Dendritic cell treated with granulocyte-macrophage colony-stimulating factor and Interleukin-4, amounts not matched to agents 40 ng/mL and 50 ng/mL, for 4 days (primary cell): ENCODE measurements at regions not wholly inside any gene's neighbourhood (a gene's known extent, or its start where the extent isn't known, plus 50 kb on each side); places are given as distances from the start of the nearest gene placed in this dataset.
"Not testable (repeated sequence)": the region's sequence is repeated elsewhere in the genome, so short reads cannot be mapped to it uniquely, and the experiment has no call there.

Source experiments
- H3K27ac Mint-ChIP-seq: one replicate; pipeline ENCODE4 v1.8.0; 2022; ENCODE audit warnings: mild to moderate bottlenecking, mixed read lengths
- H3K27me3 Mint-ChIP-seq: one replicate; pipeline ENCODE4 v1.8.0; 2022; ENCODE audit warnings: mild to moderate bottlenecking, mixed read lengths
- H3K36me3 Mint-ChIP-seq: one replicate; pipeline ENCODE4 v1.8.0; 2022; ENCODE audit warnings: low read depth, mixed read lengths
- H3K4me1 Mint-ChIP-seq: one replicate; pipeline ENCODE4 v1.8.0; 2022; ENCODE audit warnings: low read depth, mixed read lengths
- H3K4me3 Mint-ChIP-seq: one replicate; pipeline ENCODE4 v1.8.0; 2022; ENCODE audit warnings: mild to moderate bottlenecking, moderate library complexity, mixed read lengths
- H3K9me3 Mint-ChIP-seq: one replicate; pipeline ENCODE4 v1.8.0; 2022; ENCODE audit warnings: mixed read lengths
- intact Hi-C: fragments of 100-400 bp; cut with micrococcal nuclease; formaldehyde crosslinking; loops from one replicate; pipeline ENCODE4 v1.15.0; 2022

- no peak overlapping the region for H3K4me3 Mint-ChIP-seq
- no peaks in the 10 kb centered on the region for H3K36me3 Mint-ChIP-seq
- H3K9me3 Mint-ChIP-seq: peaks cover 28% of the 10 kb centered on the region
- H3K27me3 Mint-ChIP-seq: peaks cover 12% of the 10 kb centered on the region
- intact Hi-C loops: no loop called here
- H3K27ac Mint-ChIP-seq: no peak overlapping the region
- H3K4me1 Mint-ChIP-seq: no peaks in the 10 kb centered on the region
Measured at GRCh38 chr11:112705148-112705547, 256.1 kb upstream of the NCAM1 start.

- intact Hi-C loops: no loop called here
- Mint-ChIP-seq H3K4me1 (no peaks in the 10 kb centered on the region), H3K36me3 (no peaks in the 10 kb centered on the region), H3K27ac (no peak overlapping the region), H3K4me3 (no peak overlapping the region), H3K27me3 (peaks cover 10% of the 10 kb centered on the region), H3K9me3 (peaks cover 24% of the 10 kb centered on the region)
Measured at GRCh38 chr11:112706863-112707262, 254.4 kb upstream of the NCAM1 start.

- intact Hi-C loops, H3K4me3 Mint-ChIP-seq, H3K9me3 Mint-ChIP-seq, H3K36me3 Mint-ChIP-seq, H3K4me1 Mint-ChIP-seq, H3K27ac Mint-ChIP-seq: not testable (repeated sequence)
- peaks cover 21% of the 10 kb centered on the region for H3K27me3 Mint-ChIP-seq
Measured at GRCh38 chr11:112714340-112714739, 246.9 kb upstream of the NCAM1 start.

- Mint-ChIP-seq H3K4me1 (no peaks in the 10 kb centered on the region), H3K4me3 (no peak overlapping the region), H3K36me3 (no peaks in the 10 kb centered on the region), H3K27me3 (peaks cover 15% of the 10 kb centered on the region), H3K9me3 (no peaks in the 10 kb centered on the region), H3K27ac (no peak overlapping the region)
- intact Hi-C loops: no loop called here
Measured at GRCh38 chr11:112715056-112715455, 246.2 kb upstream of the NCAM1 start.

GRCh38 chr11:112718483-112718882, 242.7 kb upstream of the NCAM1 start:
- intact Hi-C loops: no loop called here
- H3K27ac Mint-ChIP-seq: no peak overlapping the region
- H3K4me3 Mint-ChIP-seq: no peak overlapping the region
- no peaks in the 10 kb centered on the region for H3K36me3 Mint-ChIP-seq
- H3K27me3 Mint-ChIP-seq: peaks cover 21% of the 10 kb centered on the region
- no peaks in the 10 kb centered on the region for H3K4me1 Mint-ChIP-seq
- no peaks in the 10 kb centered on the region for H3K9me3 Mint-ChIP-seq

GRCh38 chr11:112719736-112720525, 241.3 kb upstream of the NCAM1 start:
- Mint-ChIP-seq H3K4me1 (no peaks in the 10 kb centered on the region), H3K9me3 (no peaks in the 10 kb centered on the region), H3K27ac (no peak overlapping the region), H3K36me3 (no peaks in the 10 kb centered on the region), H3K27me3 (peaks cover 18% of the 10 kb centered on the region), H3K4me3 (no peak overlapping the region)
- intact Hi-C loops: no loop called here

- H3K27ac Mint-ChIP-seq: no peak overlapping the region
- H3K9me3 Mint-ChIP-seq: no peaks in the 10 kb centered on the region
- H3K4me1 Mint-ChIP-seq: peaks cover 7% of the 10 kb centered on the region
- no peak overlapping the region for H3K4me3 Mint-ChIP-seq
- intact Hi-C loops: no loop called here
- H3K27me3 Mint-ChIP-seq: peaks cover 19% of the 10 kb centered on the region
- H3K36me3 Mint-ChIP-seq: no peaks in the 10 kb centered on the region
Measured at GRCh38 chr11:112722148-112722547, 239.1 kb upstream of the NCAM1 start.

GRCh38 chr11:112722876-112723275, 238.3 kb upstream of the NCAM1 start:
- peaks cover 17% of the 10 kb centered on the region for H3K27me3 Mint-ChIP-seq
- no peaks in the 10 kb centered on the region for H3K36me3 Mint-ChIP-seq
- H3K27ac Mint-ChIP-seq: no peak overlapping the region
- intact Hi-C loops: no loop called here
- peaks cover 12% of the 10 kb centered on the region for H3K4me1 Mint-ChIP-seq
- H3K4me3 Mint-ChIP-seq: no peak overlapping the region
- no peaks in the 10 kb centered on the region for H3K9me3 Mint-ChIP-seq

GRCh38 chr11:112723676-112724495, 237.3 kb upstream of the NCAM1 start:
- Mint-ChIP-seq H3K4me3 (no peak overlapping the region), H3K9me3 (no peaks in the 10 kb centered on the region), H3K27ac (no peak overlapping the region), H3K27me3 (peaks cover 17% of the 10 kb centered on the region), H3K36me3 (no peaks in the 10 kb centered on the region), H3K4me1 (peaks cover 12% of the 10 kb centered on the region)
- intact Hi-C loops: no loop called here

GRCh38 chr11:112724496-112724790, 236.8 kb upstream of the NCAM1 start:
- Mint-ChIP-seq H3K4me1 (peaks cover 12% of the 10 kb centered on the region), H3K4me3 (no peak overlapping the region), H3K9me3 (no peaks in the 10 kb centered on the region), H3K36me3 (no peaks in the 10 kb centered on the region), H3K27me3 (peaks cover 17% of the 10 kb centered on the region), H3K27ac (no peak overlapping the region)
- intact Hi-C loops: no loop called here

GRCh38 chr11:112725636-112726035, 235.6 kb upstream of the NCAM1 start:
- Mint-ChIP-seq H3K27me3 (peaks cover 17% of the 10 kb centered on the region), H3K27ac (no peak overlapping the region), H3K36me3 (no peaks in the 10 kb centered on the region), H3K4me1 (peaks cover 12% of the 10 kb centered on the region), H3K4me3 (no peak overlapping the region), H3K9me3 (no peaks in the 10 kb centered on the region)
- intact Hi-C loops: no loop called here

GRCh38 chr11:112727341-112727841, 233.8 kb upstream of the NCAM1 start:
- no peaks in the 10 kb centered on the region for H3K36me3 Mint-ChIP-seq
- intact Hi-C loops: no loop called here
- no peak overlapping the region for H3K27ac Mint-ChIP-seq
- peaks cover 14% of the 10 kb centered on the region for H3K27me3 Mint-ChIP-seq
- peaks cover 12% of the 10 kb centered on the region for H3K4me1 Mint-ChIP-seq
- H3K9me3 Mint-ChIP-seq: no peaks in the 10 kb centered on the region
- no peak overlapping the region for H3K4me3 Mint-ChIP-seq

- Mint-ChIP-seq H3K9me3 (no peaks in the 10 kb centered on the region), H3K27ac (no peak overlapping the region), H3K27me3 (peaks cover 11% of the 10 kb centered on the region), H3K4me1 (peaks cover 12% of the 10 kb centered on the region), H3K36me3 (no peaks in the 10 kb centered on the region), H3K4me3 (no peak overlapping the region)
- intact Hi-C loops: no loop called here
Measured at GRCh38 chr11:112728288-112728687, 232.9 kb upstream of the NCAM1 start.

- intact Hi-C loops: no loop called here
- no peak overlapping the region for H3K4me3 Mint-ChIP-seq
- no peaks in the 10 kb centered on the region for H3K36me3 Mint-ChIP-seq
- H3K27me3 Mint-ChIP-seq: peaks cover 11% of the 10 kb centered on the region
- H3K4me1 Mint-ChIP-seq: peaks cover 12% of the 10 kb centered on the region
- H3K9me3 Mint-ChIP-seq: no peaks in the 10 kb centered on the region
- H3K27ac Mint-ChIP-seq: no peak overlapping the region
Measured at GRCh38 chr11:112728716-112729115, 232.5 kb upstream of the NCAM1 start.
